ENCODE measurements at regions not wholly inside any gene's neighbourhood (a gene's known extent, or its start where the extent isn't known, plus 50 kb on each side); places are given as distances from the start of the nearest gene placed in this dataset.

- Mint-ChIP-seq H3K27ac (ENCODE audit: unreplicated experiment) (no peak overlapping the region), H3K9me3 (ENCODE audit: low read depth, unreplicated experiment) (peaks cover 20% of the 10 kb centered on the region), H3K36me3 (ENCODE audit: insufficient read depth, unreplicated experiment) (peaks cover 5% of the 10 kb centered on the region), H3K4me1 (ENCODE audit: low read depth, unreplicated experiment) (no peaks in the 10 kb centered on the region), H3K4me3 (ENCODE audit: low read depth, unreplicated experiment) (no peak overlapping the region), H3K27me3 (ENCODE audit: unreplicated experiment) (no peaks in the 10 kb centered on the region)
- no peak for TF ChIP-seq CTCF (IDR thresholded peaks at IDR 0.05; ENCODE audit: unreplicated experiment)
- intact Hi-C loops (cut with micrococcal nuclease; ENCODE audit: unreplicated experiment), result no loop called here
- DNase-seq, result no peak
- no TSS peak for BruUV-seq (replicated peaks)
- CTCF ChIA-PET, result no interaction called here
Measured at GRCh38 chr19:37303591-37304171, 67.2 kb upstream of the ZNF527 start.

GRCh38 chr19:37304190-37304883 lies 66.6 kb upstream of the ZNF527 start:
- Mint-ChIP-seq H3K36me3 (ENCODE audit: insufficient read depth, unreplicated experiment) (peaks cover 5% of the 10 kb centered on the region), H3K4me1 (ENCODE audit: low read depth, unreplicated experiment) (no peaks in the 10 kb centered on the region), H3K9me3 (ENCODE audit: low read depth, unreplicated experiment) (peaks cover 20% of the 10 kb centered on the region), H3K27me3 (ENCODE audit: unreplicated experiment) (no peaks in the 10 kb centered on the region), H3K4me3 (ENCODE audit: low read depth, unreplicated experiment) (no peak overlapping the region), H3K27ac (ENCODE audit: unreplicated experiment) (no peak overlapping the region)
- intact Hi-C loops (cut with micrococcal nuclease; ENCODE audit: unreplicated experiment), result no loop called here
- no peak for DNase-seq
- no peak for TF ChIP-seq CTCF (IDR thresholded peaks at IDR 0.05; ENCODE audit: unreplicated experiment)
- BruUV-seq (replicated peaks), result no TSS peak
- CTCF ChIA-PET, result no interaction called here

GRCh38 chr19:37304884-37305255 lies 66.0 kb upstream of the ZNF527 start:
- no peak for TF ChIP-seq CTCF (IDR thresholded peaks at IDR 0.05; ENCODE audit: unreplicated experiment)
- peaks cover 5% of the 10 kb centered on the region for H3K36me3 Mint-ChIP-seq (ENCODE audit: insufficient read depth, unreplicated experiment)
- no TSS peak for BruUV-seq (replicated peaks)
- DNase-seq, result no peak
- H3K4me1 Mint-ChIP-seq (ENCODE audit: low read depth, unreplicated experiment), result no peaks in the 10 kb centered on the region
- H3K27me3 Mint-ChIP-seq (ENCODE audit: unreplicated experiment), result no peaks in the 10 kb centered on the region
- H3K9me3 Mint-ChIP-seq (ENCODE audit: low read depth, unreplicated experiment), result peaks cover 21% of the 10 kb centered on the region
- no peak overlapping the region for H3K27ac Mint-ChIP-seq (ENCODE audit: unreplicated experiment)
- H3K4me3 Mint-ChIP-seq (ENCODE audit: low read depth, unreplicated experiment), result no peak overlapping the region
- intact Hi-C loops (cut with micrococcal nuclease; ENCODE audit: unreplicated experiment), result no loop called here
- CTCF ChIA-PET, result interaction anchor here (0.6 kb wide), 1 partner anchor 26 kb away, joined by 5 read pairs; no protein-coding TSS in a partner anchor

- no peaks in the 10 kb centered on the region for H3K4me1 Mint-ChIP-seq (ENCODE audit: low read depth, unreplicated experiment)
- no peaks in the 10 kb centered on the region for H3K27me3 Mint-ChIP-seq (ENCODE audit: unreplicated experiment)
- H3K27ac Mint-ChIP-seq (ENCODE audit: unreplicated experiment), result no peak overlapping the region
- no peak overlapping the region for H3K4me3 Mint-ChIP-seq (ENCODE audit: low read depth, unreplicated experiment)
- H3K9me3 Mint-ChIP-seq (ENCODE audit: low read depth, unreplicated experiment), result peaks cover 25% of the 10 kb centered on the region
- BruUV-seq (replicated peaks), result no TSS peak
- CTCF ChIA-PET, result interaction anchor here (0.6 kb wide), 1 partner anchor 34 kb away, joined by 4 read pairs; no protein-coding TSS in a partner anchor
- DNase-seq, result no peak
- H3K36me3 Mint-ChIP-seq (ENCODE audit: insufficient read depth, unreplicated experiment), result peaks cover 5% of the 10 kb centered on the region
- no peak for TF ChIP-seq CTCF (IDR thresholded peaks at IDR 0.05; ENCODE audit: unreplicated experiment)
- intact Hi-C loops (cut with micrococcal nuclease; ENCODE audit: unreplicated experiment), result no loop called here
Measured at GRCh38 chr19:37306383-37306963, 64.4 kb upstream of the ZNF527 start.
